SK-N-SH (cell line): ENCODE measurements at regions not wholly inside any gene's neighbourhood (a gene's known extent, or its start where the extent isn't known, plus 50 kb on each side); places are given as distances from the start of the nearest gene placed in this dataset.
A peak's percentile ranks its signal among the peaks of the same experiment; 100 is the strongest.

Experiments used
- CTCF ChIA-PET: fragments of 300-600, 350-600 bp; formaldehyde crosslinking; extraction: SDS; loops from one replicate; lab custom pipeline; 2021; lab: Yijun Ruan, JAX
- POLR2A ChIA-PET: fragments of 350-600 bp; sonication (Branson Sonifier 250); formaldehyde crosslinking; extraction: SDS; loops from one replicate; lab custom pipeline; 2020; ENCODE audit warnings: antibody characterized with exemption, inconsistent platforms; lab: Yijun Ruan, JAX
- DNase-seq: peaks from one replicate; pipeline ENCODE4 v3.0.0; 2012
- H2AFZ ChIP-seq: fragments of 200-600 bp; sonication (generic); 2 replicates; pipeline ENCODE4 v1.8.1; 2016; ENCODE audit warnings: antibody characterized with exemption, mild to moderate bottlenecking, low read depth
- H3F3A ChIP-seq: fragments of 200-600 bp; sonication (generic); replicated peaks from 2 replicates; pipeline ENCODE3; 2016; ENCODE audit warnings: antibody characterized with exemption, mild to moderate bottlenecking; ENCODE audit not compliant: insufficient read depth
- H3K27ac ChIP-seq, 2 experiments: fragments of 200-500 bp in 1 of 2; fragments of 200-600 bp in 1 of 2; sonication (Bioruptor generic) in 1 of 2; sonication (generic), shearing (Covaris generic) in 1 of 2; 2 replicates each; pipeline versions ENCODE4 v1.5.1 to v1.6.1; 2014 to 2016; ENCODE audit warnings: low read depth in 2 of 2, inconsistent platforms in 1 of 2, low read length in 1 of 2, mild to moderate bottlenecking in 1 of 2, mixed read lengths in 1 of 2
- H3K27me3 ChIP-seq: fragments of 200-600 bp; sonication (generic), shearing (Covaris generic); 2 replicates; pipeline ENCODE4 v1.6.1; 2016; ENCODE audit warnings: mixed run types; ENCODE audit not compliant: insufficient read depth
- H3K36me3 ChIP-seq, 2 experiments: fragments of 200-500 bp in 1 of 2; fragments of 200-600 bp in 1 of 2; sonication (Bioruptor generic) in 1 of 2; sonication (generic) in 1 of 2; replicated peaks in 1 of 2; 2 replicates each; pipeline versions ENCODE3 to v1.5.1; 2014 to 2016; ENCODE audit warnings: low read length in 1 of 2, mild to moderate bottlenecking in 1 of 2; ENCODE audit not compliant: insufficient read depth in 2 of 2, control insufficient read depth in 1 of 2
- H3K4me1 ChIP-seq, 2 experiments: fragments of 200-500 bp in 1 of 2; fragments of 200-600 bp in 1 of 2; sonication (Bioruptor generic) in 1 of 2; sonication (generic), shearing (Covaris generic) in 1 of 2; 2 replicates each; pipeline versions ENCODE4 v1.5.1 to v1.6.1; 2014 to 2016; ENCODE audit warnings: low read depth in 1 of 2, low read length in 1 of 2, mixed run types in 1 of 2; ENCODE audit not compliant: insufficient read depth in 2 of 2, control insufficient read depth in 1 of 2
- H3K4me2 ChIP-seq: fragments of 200-600 bp; sonication (generic), shearing (Covaris generic); 2 replicates; pipeline ENCODE4 v1.6.1; 2017; ENCODE audit warnings: mixed run types
- H3K4me3 ChIP-seq, 2 experiments: fragments of 200-500 bp in 1 of 2; fragments of 200-600 bp in 1 of 2; sonication (Bioruptor generic) in 1 of 2; sonication (generic), shearing (Covaris generic) in 1 of 2; 2 replicates each; pipeline versions ENCODE4 v1.5.1 to v1.8.1; 2014 to 2016; ENCODE audit warnings: low read depth in 2 of 2, inconsistent platforms in 1 of 2, low read length in 1 of 2, mild to moderate bottlenecking in 1 of 2, mixed read lengths in 1 of 2, moderate library complexity in 1 of 2
- H3K79me2 ChIP-seq: fragments of 200-600 bp; sonication (generic); 2 replicates; pipeline ENCODE4 v1.8.1; 2017; ENCODE audit warnings: mild to moderate bottlenecking; ENCODE audit not compliant: insufficient read depth
- H3K9ac ChIP-seq: fragments of 200-600 bp; sonication (generic); 2 replicates; pipeline ENCODE4 v1.6.1; 2017; ENCODE audit warnings: mixed run types
- H3K9me2 ChIP-seq: fragments of 200-600 bp; sonication (generic); 2 replicates; pipeline ENCODE4 v1.6.1; 2017; ENCODE audit warnings: mixed run types
- H3K9me3 ChIP-seq: fragments of 200-600 bp; sonication (generic); 2 replicates; pipeline ENCODE4 v1.6.1; 2017; ENCODE audit warnings: mixed run types, mild to moderate bottlenecking, moderate library complexity
- H4K20me1 ChIP-seq: fragments of 200-600 bp; sonication (generic); 2 replicates; pipeline ENCODE4 v1.6.1; 2017; ENCODE audit warnings: mild to moderate bottlenecking, mixed run types; ENCODE audit not compliant: insufficient read depth
- CHD2 ChIP-seq: fragments of 150-350 bp; IDR thresholded peaks from 2 replicates; pipeline ENCODE4 v1.6.1; 2018; ENCODE audit warnings: low read length; ENCODE audit not compliant: partially characterized antibody
- EZH2phosphoT487 ChIP-seq: fragments of 200-600 bp; sonication (generic); IDR thresholded peaks from 2 replicates; pipeline ENCODE4 v1.6.1; 2017; ENCODE audit warnings: low read depth, mixed run types, mild to moderate bottlenecking, antibody characterized with exemption, moderate library complexity, borderline replicate concordance
- FOSL2 ChIP-seq: IDR thresholded peaks from 2 replicates; pipeline ENCODE4 v1.4.0; 2012; ENCODE audit warnings: low read depth, mild to moderate bottlenecking, moderate library complexity, borderline replicate concordance
- FOXJ3 ChIP-seq: sonication (generic); formaldehyde crosslinking; IDR thresholded peaks from 2 replicates; pipeline ENCODE4 v1.5.1; 2020; ENCODE audit warnings: mild to moderate bottlenecking, missing genetic modification reagents
- GABPA ChIP-seq: IDR thresholded peaks from 2 replicates; pipeline ENCODE4 v1.4.0; 2012; ENCODE audit warnings: low read depth, mild to moderate bottlenecking
- IRF3 ChIP-seq: fragments of 150-350 bp; IDR thresholded peaks from 2 replicates; pipeline ENCODE4 v1.6.1; 2016; ENCODE audit warnings: mild to moderate bottlenecking, low read depth, low read length
- JUND ChIP-seq: IDR thresholded peaks from 2 replicates; pipeline ENCODE4 v1.4.0; 2012
- MEF2A ChIP-seq: IDR thresholded peaks from 2 replicates; pipeline ENCODE4 v1.4.0; 2012; ENCODE audit warnings: low read depth, borderline replicate concordance
- NRF1 ChIP-seq: IDR thresholded peaks from 2 replicates; pipeline ENCODE4 v1.6.1; 2012; ENCODE audit warnings: low read depth, mild to moderate bottlenecking, low read length
- PBX3 ChIP-seq: IDR thresholded peaks from 2 replicates; pipeline ENCODE4; 2012
- RAD21 ChIP-seq: IDR thresholded peaks from 2 replicates; pipeline ENCODE4 v1.6.1; 2012; ENCODE audit warnings: mild to moderate bottlenecking, low read length
- RFX5 ChIP-seq: IDR thresholded peaks from 2 replicates; pipeline ENCODE4 v1.6.1; 2012; ENCODE audit warnings: mild to moderate bottlenecking, improper control_type of control experiment, low read length
- RXRA ChIP-seq: IDR thresholded peaks from 2 replicates; pipeline ENCODE4 v1.4.0; 2012; ENCODE audit warnings: low read depth, mild to moderate bottlenecking, borderline replicate concordance
- SMC3 ChIP-seq: IDR thresholded peaks from 2 replicates; pipeline ENCODE4 v1.6.1; 2012; ENCODE audit warnings: low read depth, low read length, improper control_type of control experiment
- TCF12 ChIP-seq: IDR thresholded peaks from 2 replicates; pipeline ENCODE4 v1.4.0; 2012
- TEAD4 ChIP-seq: IDR thresholded peaks from 2 replicates; pipeline ENCODE4 v1.4.0; 2012; ENCODE audit warnings: mild to moderate bottlenecking, borderline replicate concordance; ENCODE audit not compliant: insufficient read depth
- USF1 ChIP-seq: IDR thresholded peaks from 2 replicates; pipeline ENCODE4 v1.4.0; 2012; ENCODE audit warnings: low read depth, borderline replicate concordance
- USF2 ChIP-seq: fragments of 150-350 bp; IDR thresholded peaks from 2 replicates; pipeline ENCODE4 v1.6.1; 2017; ENCODE audit warnings: antibody characterized with exemption, low read length, low read depth, borderline replicate concordance
- YY1 ChIP-seq: IDR thresholded peaks from 2 replicates; pipeline ENCODE4 v1.4.0; 2012; ENCODE audit warnings: low read depth, mild to moderate bottlenecking
- ZBTB33 ChIP-seq: IDR thresholded peaks from 2 replicates; pipeline ENCODE4 v1.4.0; 2012; ENCODE audit warnings: low read depth, borderline replicate concordance
- WGBS: methylation state at CpG from one replicate; pipeline ENCODE4 v1.1.6; 2017; ENCODE audit warnings: low lambda C conversion rate; 5-methylcytosine and 5-hydroxymethylcytosine counted together

- CTCF ChIA-PET = interaction anchor here (1.0 to 3.1 kb wide), 5 partner anchors 29 to 953 kb away, joined by 4 to 18 read pairs (median 6); partner anchors contain the start of gene EDN1
- Histone ChIP-seq H4K20me1 (no peaks in the 10 kb centered on the region), H3K4me3 (no peak overlapping the region), H3K27me3 (no peaks in the 10 kb centered on the region), H3K9me2 (no peaks in the 10 kb centered on the region), H3K4me2 (peak overlapping the region; percentile 54), H3K4me1 (peaks cover 2 to 12% of the 10 kb centered on the region in 2 experiments; a peak in 2 of 4 replicates), H3F3A (no peaks in the 10 kb centered on the region), H3K9ac (no peak overlapping the region), H3K27ac (no peak overlapping the region; a peak in 1 of 4 replicates), H3K79me2 (no peaks in the 10 kb centered on the region), H2AFZ (peak overlapping the region; percentile 63), H3K36me3 (no peaks in the 10 kb centered on the region), H3K9me3 (no peaks in the 10 kb centered on the region)
- TF ChIP-seq NRF1 (no peak), TEAD4 (no peak), IRF3 (no peak), MEF2A (no peak), YY1 (no peak), GABPA (no peak), FOXJ3 (no peak), TCF12 (no peak), SMC3 (no peak), USF2 (no peak), JUND (no peak), ZBTB33 (no peak), USF1 (no peak)
- POLR2A ChIA-PET = no interaction called here
- whole genome bisulfite sequencing = 97% methylated on average over 3 of the region's 3 CpGs
- DNase-seq = no peak
These were observed 107.7 kb upstream of the PHACTR1 start for GRCh38 chr6:12608874-12609273.

- Histone ChIP-seq H3K9me3 (no peaks in the 10 kb centered on the region), H3K4me2 (no peak overlapping the region), H3K9ac (no peak overlapping the region), H3K27me3 (no peaks in the 10 kb centered on the region), H3K36me3 (no peaks in the 10 kb centered on the region), H4K20me1 (no peaks in the 10 kb centered on the region), H3F3A (no peaks in the 10 kb centered on the region), H3K9me2 (no peaks in the 10 kb centered on the region), H3K4me1 (peaks cover 2 to 12% of the 10 kb centered on the region in 2 experiments; a peak in 2 of 4 replicates), H3K79me2 (no peaks in the 10 kb centered on the region), H2AFZ (no peak overlapping the region), H3K27ac (no peak overlapping the region), H3K4me3 (no peak overlapping the region)
- ChIA-PET CTCF (interaction anchor here (1.6 to 3.1 kb wide), 4 partner anchors 28 to 954 kb away, joined by 4 to 18 read pairs (median 6); partner anchors contain the start of gene EDN1), POLR2A (no interaction called here)
- WGBS = 78% methylated on average over 3 of the region's 3 CpGs
- DNase-seq = no peak
- TF ChIP-seq FOSL2 (no peak), RAD21 (no peak), RXRA (no peak), ZBTB33 (no peak), RFX5 (no peak), PBX3 (no peak), MEF2A (no peak), FOXJ3 (no peak), CHD2 (no peak), SMC3 (no peak), TCF12 (no peak), EZH2phosphoT487 (no peak)
These were observed 106.8 kb upstream of the PHACTR1 start for GRCh38 chr6:12609751-12610150.
